Hindlimb muscle (tissue), 1 donor: ENCODE measurements at regions not wholly inside any gene's neighbourhood (a gene's known extent, or its start where the extent isn't known, plus 50 kb on each side); places are given as distances from the start of the nearest gene placed in this dataset.

Experiments
- DNase-seq: peaks from one replicate; pipeline ENCODE4 v3.0.0-alpha.2; 2013

- DNase-seq: peak; percentile 29
Measured at GRCh38 chr22:49100773-49101172, 726.9 kb downstream of the BRD1 start.

GRCh38 chr22:49100316-49100715 lies 727.4 kb downstream of the BRD1 start:
- DNase-seq: no peak

GRCh38 chr22:49099496-49100124 lies 728.1 kb downstream of the BRD1 start:
- DNase-seq: no peak

- DNase-seq: no peak
Measured at GRCh38 chr22:49099089-49099488, 728.6 kb downstream of the BRD1 start.

GRCh38 chr22:49097966-49098365 lies 729.7 kb downstream of the BRD1 start:
- DNase-seq: no peak

- DNase-seq: no peak
Measured at GRCh38 chr22:49097171-49097925, 730.3 kb downstream of the BRD1 start.

- DNase-seq: no peak
Measured at GRCh38 chr22:49096476-49096875, 731.2 kb downstream of the BRD1 start.

- no peak for DNase-seq
Measured at GRCh38 chr22:49095366-49095765, 732.3 kb downstream of the BRD1 start.

GRCh38 chr22:49094858-49095257 lies 732.8 kb downstream of the BRD1 start:
- DNase-seq: no peak

GRCh38 chr22:49094151-49094550 lies 733.5 kb downstream of the BRD1 start:
- DNase-seq: no peak

- DNase-seq: no peak
Measured at GRCh38 chr22:49093192-49093880, 734.3 kb downstream of the BRD1 start.

GRCh38 chr22:49092716-49093115 lies 735.0 kb downstream of the BRD1 start:
- DNase-seq: no peak

- DNase-seq: no peak
Measured at GRCh38 chr22:49091917-49092545, 735.6 kb downstream of the BRD1 start.

GRCh38 chr22:49091451-49091850 lies 736.2 kb downstream of the BRD1 start:
- DNase-seq: no peak

GRCh38 chr22:49090853-49091135 lies 736.9 kb downstream of the BRD1 start:
- DNase-seq: no peak

GRCh38 chr22:49090061-49090852 lies 737.4 kb downstream of the BRD1 start:
- DNase-seq: no peak

- no peak for DNase-seq
Measured at GRCh38 chr22:49088801-49089791, 738.6 kb downstream of the BRD1 start.

- no peak for DNase-seq
Measured at GRCh38 chr22:49087716-49088601, 739.7 kb downstream of the BRD1 start.

- peak; percentile 67 for DNase-seq
Measured at GRCh38 chr22:49087198-49087597, 740.5 kb downstream of the BRD1 start.

- no peak for DNase-seq
Measured at GRCh38 chr22:49086606-49087157, 741.0 kb downstream of the BRD1 start.
